ENCODE measurements at regions not wholly inside any gene's neighbourhood (a gene's known extent, or its start where the extent isn't known, plus 50 kb on each side); places are given as distances from the start of the nearest gene placed in this dataset.
"Not testable (repeated sequence)": the region's sequence is repeated elsewhere in the genome, so short reads cannot be mapped to it uniquely, and the experiment has no call there.

- intact Hi-C loops (cut with micrococcal nuclease; ENCODE audit: unreplicated experiment) = no loop called here
- DNase-seq = no peak
- Mint-ChIP-seq H3K4me1 (ENCODE audit: low read depth, unreplicated experiment) (no peaks in the 10 kb centered on the region), H3K9me3 (ENCODE audit: low read depth, unreplicated experiment) (no peaks in the 10 kb centered on the region), H3K27ac (ENCODE audit: unreplicated experiment) (no peak overlapping the region), H3K36me3 (ENCODE audit: insufficient read depth, unreplicated experiment) (no peaks in the 10 kb centered on the region), H3K27me3 (ENCODE audit: unreplicated experiment) (peaks cover 88% of the 10 kb centered on the region), H3K4me3 (ENCODE audit: low read depth, unreplicated experiment) (no peak overlapping the region)
- CTCF ChIA-PET = interaction anchor here (0.6 kb wide), 1 partner anchor 307 kb away, joined by 3 read pairs; no protein-coding TSS in a partner anchor
- no peak for TF ChIP-seq CTCF (IDR thresholded peaks at IDR 0.05; ENCODE audit: unreplicated experiment)
- BruUV-seq (replicated peaks) = no TSS peak
These were observed 229.3 kb upstream of the LHX5 start for GRCh38 chr12:113700943-113701342.

GRCh38 chr12:113699984-113700383, 228.3 kb upstream of the LHX5 start:
- intact Hi-C loops (cut with micrococcal nuclease; ENCODE audit: unreplicated experiment); H3K27ac Mint-ChIP-seq (ENCODE audit: unreplicated experiment); H3K4me3 Mint-ChIP-seq (ENCODE audit: low read depth, unreplicated experiment); BruUV-seq (replicated peaks); H3K4me1 Mint-ChIP-seq (ENCODE audit: low read depth, unreplicated experiment); DNase-seq; H3K36me3 Mint-ChIP-seq (ENCODE audit: insufficient read depth, unreplicated experiment); H3K9me3 Mint-ChIP-seq (ENCODE audit: low read depth, unreplicated experiment); CTCF ChIA-PET: not testable (repeated sequence)
- H3K27me3 Mint-ChIP-seq (ENCODE audit: unreplicated experiment) = peaks cover 88% of the 10 kb centered on the region

DNA sequence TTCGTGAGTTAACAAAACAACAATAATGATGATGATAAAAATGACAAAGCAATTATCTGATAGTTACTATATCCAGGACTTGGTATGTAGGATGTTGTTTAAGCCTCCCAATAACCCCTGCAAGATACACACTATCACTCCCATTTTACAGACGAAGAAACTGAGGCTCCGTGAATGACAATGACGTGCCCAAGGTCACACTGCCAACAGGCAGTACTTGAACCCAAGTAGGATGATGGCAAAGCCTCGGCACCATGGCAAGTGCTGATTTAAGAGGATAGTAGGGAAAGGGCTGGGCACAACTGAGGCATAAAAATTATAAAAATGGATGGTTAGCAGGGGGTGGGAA, 226.8 kb upstream of the LHX5 start:
- no peak overlapping the region for H3K4me3 Mint-ChIP-seq (ENCODE audit: low read depth, unreplicated experiment)
- CTCF ChIA-PET = no interaction called here
- peaks cover 95% of the 10 kb centered on the region for H3K27me3 Mint-ChIP-seq (ENCODE audit: unreplicated experiment)
- H3K27ac Mint-ChIP-seq (ENCODE audit: unreplicated experiment) = no peak overlapping the region
- no peak for DNase-seq
- no peaks in the 10 kb centered on the region for H3K9me3 Mint-ChIP-seq (ENCODE audit: low read depth, unreplicated experiment)
- H3K36me3 Mint-ChIP-seq (ENCODE audit: insufficient read depth, unreplicated experiment) = no peaks in the 10 kb centered on the region
- intact Hi-C loops (cut with micrococcal nuclease; ENCODE audit: unreplicated experiment) = no loop called here
- no TSS peak for BruUV-seq (replicated peaks)
- TF ChIP-seq CTCF (IDR thresholded peaks at IDR 0.05; ENCODE audit: unreplicated experiment) = no peak
- no peaks in the 10 kb centered on the region for H3K4me1 Mint-ChIP-seq (ENCODE audit: low read depth, unreplicated experiment)

DNA sequence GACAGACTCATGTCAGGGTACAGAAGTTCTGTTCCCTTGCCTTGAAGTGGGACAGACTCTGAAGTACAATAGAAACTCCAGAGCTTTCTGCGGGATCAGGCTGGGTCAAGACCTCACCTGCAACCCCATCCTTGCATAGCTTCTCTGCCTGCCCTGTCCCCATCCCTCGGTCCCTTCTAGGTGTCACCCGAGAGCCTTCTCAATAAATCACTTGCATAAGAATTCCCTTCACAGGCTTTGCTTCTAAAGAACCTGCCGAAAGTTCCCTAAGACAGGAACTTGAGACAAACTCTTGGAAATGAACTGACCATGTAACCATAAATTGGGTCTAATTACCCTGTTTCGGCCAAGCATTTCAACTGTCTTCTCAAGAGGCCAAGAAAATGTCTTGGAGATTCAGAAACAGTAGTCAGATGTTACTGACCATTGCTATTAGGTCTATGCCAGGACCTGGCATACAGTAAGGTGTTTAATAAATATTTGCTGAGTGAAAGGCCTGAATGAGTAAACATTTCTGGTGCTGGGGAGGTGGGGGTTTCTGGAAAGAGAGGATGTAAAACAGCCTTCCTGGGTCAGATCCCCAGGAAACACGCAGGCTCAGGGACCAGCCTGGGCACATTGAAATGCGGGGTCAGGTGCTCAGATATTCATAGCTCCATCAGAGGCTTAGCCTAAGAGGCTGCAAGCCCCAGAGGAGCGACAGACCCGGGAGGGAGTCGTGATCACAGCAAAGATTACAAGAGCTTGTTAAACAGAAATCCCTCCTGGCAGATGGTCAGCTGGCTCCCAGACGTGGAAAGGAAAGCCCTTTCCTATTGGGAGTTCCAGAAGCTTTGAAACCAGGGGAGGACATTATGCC, 226.2 kb upstream of the LHX5 start:
- H3K4me1 Mint-ChIP-seq (ENCODE audit: low read depth, unreplicated experiment) = no peaks in the 10 kb centered on the region
- H3K27ac Mint-ChIP-seq (ENCODE audit: unreplicated experiment) = no peak overlapping the region
- peaks cover 95% of the 10 kb centered on the region for H3K27me3 Mint-ChIP-seq (ENCODE audit: unreplicated experiment)

More for the DNA sequence above, 226.2 kb upstream of the LHX5 start:
- H3K36me3 Mint-ChIP-seq (ENCODE audit: insufficient read depth, unreplicated experiment) = no peaks in the 10 kb centered on the region
- no peak for DNase-seq
- intact Hi-C loops (cut with micrococcal nuclease; ENCODE audit: unreplicated experiment) = no loop called here
- no TSS peak for BruUV-seq (replicated peaks)
- CTCF ChIA-PET = no interaction called here
- no peak overlapping the region for H3K4me3 Mint-ChIP-seq (ENCODE audit: low read depth, unreplicated experiment)
- no peak for TF ChIP-seq CTCF (IDR thresholded peaks at IDR 0.05; ENCODE audit: unreplicated experiment)
- H3K9me3 Mint-ChIP-seq (ENCODE audit: low read depth, unreplicated experiment) = no peaks in the 10 kb centered on the region

Data from Calu3 (cell line).